Activated CD4-positive, alpha-beta T cell treated with anti-CD3 and anti-CD28 coated beads for 24 hours (primary cell): ENCODE measurements at regions not wholly inside any gene's neighbourhood (a gene's known extent, or its start where the extent isn't known, plus 50 kb on each side); places are given as distances from the start of the nearest gene placed in this dataset.
"Not testable (repeated sequence)": the region's sequence is repeated elsewhere in the genome, so short reads cannot be mapped to it uniquely, and the experiment has no call there.

Experiments used
- DNase-seq, 2 donors: peaks; one replicate each; pipeline ENCODE4 v3.0.0-alpha.2; 2020; ENCODE audit warnings: low read depth in 2 of 2

GRCh38 chr2:194696690-194697089 lies 960.3 kb upstream of the SLC39A10 start:
- DNase-seq, result no peak

- DNase-seq, result no peak
These were observed 970.5 kb upstream of the SLC39A10 start for GRCh38 chr2:194686569-194686968.

- no peak for DNase-seq
These were observed 983.0 kb upstream of the SLC39A10 start for GRCh38 chr2:194674043-194674442.

GRCh38 chr2:194672994-194673393 lies 984.0 kb upstream of the SLC39A10 start:
- no peak for DNase-seq

GRCh38 chr2:194661431-194661830 lies 995.6 kb upstream of the SLC39A10 start:
- no peak for DNase-seq

- DNase-seq, result not testable (repeated sequence)
These were observed 1018.0 kb upstream of the SLC39A10 start for GRCh38 chr2:194639057-194639456.

GRCh38 chr2:194621945-194622344 lies 1035.1 kb upstream of the SLC39A10 start:
- no peak for DNase-seq

GRCh38 chr2:194619366-194619765 lies 1037.7 kb upstream of the SLC39A10 start:
- no peak for DNase-seq

- no peak for DNase-seq
These were observed 1038.6 kb upstream of the SLC39A10 start for GRCh38 chr2:194618432-194618831.

- no peak for DNase-seq
These were observed 1040.7 kb upstream of the SLC39A10 start for GRCh38 chr2:194616334-194616733.

- no peak for DNase-seq
These were observed 1046.7 kb upstream of the SLC39A10 start for GRCh38 chr2:194610297-194610696.

- DNase-seq, result no peak
These were observed 1053.6 kb upstream of the SLC39A10 start for GRCh38 chr2:194603429-194603828.

- no peak for DNase-seq
These were observed 1054.3 kb upstream of the SLC39A10 start for GRCh38 chr2:194602750-194603149.

GRCh38 chr2:194591192-194591591 lies 1065.8 kb upstream of the SLC39A10 start:
- DNase-seq, result no peak

- DNase-seq, result no peak
These were observed 1069.2 kb upstream of the SLC39A10 start for GRCh38 chr2:194587739-194588270.

GRCh38 chr2:194567661-194568017 lies 1089.4 kb upstream of the SLC39A10 start:
- no peak for DNase-seq

- no peak for DNase-seq
These were observed 1089.9 kb upstream of the SLC39A10 start for GRCh38 chr2:194566907-194567660.

- DNase-seq, result no peak
These were observed 1092.6 kb upstream of the SLC39A10 start for GRCh38 chr2:194564422-194564821.

- DNase-seq, result no peak
These were observed 1094.7 kb upstream of the SLC39A10 start for GRCh38 chr2:194562329-194562728.

GRCh38 chr2:194559964-194560363 lies 1097.1 kb upstream of the SLC39A10 start:
- DNase-seq, result no peak

GRCh38 chr2:194559523-194559922 lies 1097.5 kb upstream of the SLC39A10 start:
- DNase-seq, result no peak

GRCh38 chr2:194557993-194558392 lies 1099.0 kb upstream of the SLC39A10 start:
- no peak for DNase-seq

- DNase-seq, result no peak
These were observed 1100.4 kb upstream of the SLC39A10 start for GRCh38 chr2:194556629-194557028.

- no peak for DNase-seq
These were observed 1103.0 kb upstream of the SLC39A10 start for GRCh38 chr2:194553980-194554379.
